Retinal pigment epithelial cell (primary cell): ENCODE measurements at regions not wholly inside any gene's neighbourhood (a gene's known extent, or its start where the extent isn't known, plus 50 kb on each side); places are given as distances from the start of the nearest gene placed in this dataset.

Experiments used
- DNase-seq: peaks from one replicate; pipeline ENCODE4 v3.0.0-alpha.2; 2010; ENCODE audit warnings: low read depth
- H3K4me3 ChIP-seq: 2 replicates; pipeline ENCODE4 v1.5.1; 2011; ENCODE audit warnings: mild to moderate bottlenecking, low read length, control low read depth, moderate library complexity
- TF ChIP-seq, protein P1 (sequence below): conservative IDR thresholded peaks from 2 replicates; pipeline ENCODE4 v1.5.1; 2011; ENCODE audit warnings: low read depth, low read length, control low read depth, inconsistent platforms

GRCh38 chr10:61110936-61111335 lies 167.0 kb upstream of the RHOBTB1 start:
- no peak for DNase-seq
- H3K4me3 ChIP-seq: no peak overlapping the region
- TF ChIP-seq, protein P1, sequence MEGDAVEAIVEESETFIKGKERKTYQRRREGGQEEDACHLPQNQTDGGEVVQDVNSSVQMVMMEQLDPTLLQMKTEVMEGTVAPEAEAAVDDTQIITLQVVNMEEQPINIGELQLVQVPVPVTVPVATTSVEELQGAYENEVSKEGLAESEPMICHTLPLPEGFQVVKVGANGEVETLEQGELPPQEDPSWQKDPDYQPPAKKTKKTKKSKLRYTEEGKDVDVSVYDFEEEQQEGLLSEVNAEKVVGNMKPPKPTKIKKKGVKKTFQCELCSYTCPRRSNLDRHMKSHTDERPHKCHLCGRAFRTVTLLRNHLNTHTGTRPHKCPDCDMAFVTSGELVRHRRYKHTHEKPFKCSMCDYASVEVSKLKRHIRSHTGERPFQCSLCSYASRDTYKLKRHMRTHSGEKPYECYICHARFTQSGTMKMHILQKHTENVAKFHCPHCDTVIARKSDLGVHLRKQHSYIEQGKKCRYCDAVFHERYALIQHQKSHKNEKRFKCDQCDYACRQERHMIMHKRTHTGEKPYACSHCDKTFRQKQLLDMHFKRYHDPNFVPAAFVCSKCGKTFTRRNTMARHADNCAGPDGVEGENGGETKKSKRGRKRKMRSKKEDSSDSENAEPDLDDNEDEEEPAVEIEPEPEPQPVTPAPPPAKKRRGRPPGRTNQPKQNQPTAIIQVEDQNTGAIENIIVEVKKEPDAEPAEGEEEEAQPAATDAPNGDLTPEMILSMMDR: no peak

DNA sequence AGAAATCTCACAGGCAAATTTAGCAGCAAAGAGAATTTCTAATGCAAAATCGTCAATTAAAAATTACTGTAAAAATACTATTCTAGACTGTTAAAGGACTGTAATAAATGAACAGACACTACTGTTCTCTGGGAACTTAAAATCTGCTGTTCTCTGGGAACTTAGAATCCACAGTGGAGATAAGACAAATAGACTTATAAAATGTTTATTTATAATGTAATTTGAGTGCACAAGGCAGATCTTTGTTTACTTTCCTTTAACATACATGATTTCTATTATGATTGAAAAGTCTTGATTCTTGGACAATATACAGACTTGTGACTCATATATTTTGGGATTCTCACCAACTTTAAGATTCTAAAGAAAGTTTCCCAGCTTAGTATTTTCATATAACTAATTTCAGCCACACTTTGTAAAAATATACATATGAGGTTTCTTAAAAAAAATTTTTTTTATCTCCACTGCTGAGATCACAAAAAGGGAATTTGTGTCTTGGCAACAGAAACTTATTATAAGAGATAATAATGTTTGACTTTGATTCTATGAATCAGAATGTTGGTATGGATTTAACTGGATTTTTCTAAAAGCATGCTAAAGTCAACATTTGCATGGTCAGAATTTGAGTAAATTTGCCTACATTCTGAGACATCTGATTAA lies 166.3 kb upstream of the RHOBTB1 start:
- DNase-seq: no peak
- TF ChIP-seq, protein P1: no peak
- no peak overlapping the region for H3K4me3 ChIP-seq

- H3K4me3 ChIP-seq: no peak overlapping the region
- TF ChIP-seq, protein P1: no peak
- DNase-seq: no peak
Measured at GRCh38 chr10:61108915-61109314, 164.9 kb upstream of the RHOBTB1 start.

- TF ChIP-seq, protein P1: no peak
- no peak for DNase-seq
- H3K4me3 ChIP-seq: no peak overlapping the region
Measured at GRCh38 chr10:61100887-61101286, 156.9 kb upstream of the RHOBTB1 start.

DNA sequence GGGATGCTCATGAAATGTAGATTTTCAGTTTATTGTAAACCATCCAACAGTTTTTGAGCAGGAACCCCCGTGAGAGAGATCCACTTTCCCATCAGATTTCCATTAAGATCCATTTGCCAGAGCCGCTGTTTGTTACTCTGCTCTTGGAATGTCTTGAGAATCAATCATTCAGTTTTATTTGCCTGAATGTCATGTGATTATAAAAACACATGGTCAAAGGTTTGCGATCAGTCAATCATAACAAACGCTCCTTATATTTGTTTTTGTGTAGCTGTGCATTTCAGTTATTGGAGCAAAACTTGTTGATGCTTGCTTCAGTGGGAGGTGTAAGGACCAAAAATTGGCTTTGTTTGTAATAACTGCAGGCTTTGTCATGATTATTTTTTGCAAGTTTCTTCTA lies 155.8 kb upstream of the RHOBTB1 start:
- TF ChIP-seq, protein P1: no peak
- no peak for DNase-seq
- no peak overlapping the region for H3K4me3 ChIP-seq

GRCh38 chr10:61098966-61099365 lies 155.0 kb upstream of the RHOBTB1 start:
- no peak for DNase-seq
- TF ChIP-seq, protein P1: no peak
- no peak overlapping the region for H3K4me3 ChIP-seq

- TF ChIP-seq, protein P1: no peak
- no peak for DNase-seq
- H3K4me3 ChIP-seq: no peak overlapping the region
Measured at GRCh38 chr10:61097026-61097425, 153.0 kb upstream of the RHOBTB1 start.
